NCI-H128 (cell line): ENCODE measurements at regions not wholly inside any gene's neighbourhood (a gene's known extent, or its start where the extent isn't known, plus 50 kb on each side); places are given as distances from the start of the nearest gene placed in this dataset.
"Not testable (repeated sequence)": the region's sequence is repeated elsewhere in the genome, so short reads cannot be mapped to it uniquely, and the experiment has no call there.

ENCODE experiments used
- DNase-seq: peaks from one replicate; lab custom pipeline; 2025; ENCODE audit not compliant: unreplicated experiment; lab: John Stamatoyannopoulos, UW

DNA sequence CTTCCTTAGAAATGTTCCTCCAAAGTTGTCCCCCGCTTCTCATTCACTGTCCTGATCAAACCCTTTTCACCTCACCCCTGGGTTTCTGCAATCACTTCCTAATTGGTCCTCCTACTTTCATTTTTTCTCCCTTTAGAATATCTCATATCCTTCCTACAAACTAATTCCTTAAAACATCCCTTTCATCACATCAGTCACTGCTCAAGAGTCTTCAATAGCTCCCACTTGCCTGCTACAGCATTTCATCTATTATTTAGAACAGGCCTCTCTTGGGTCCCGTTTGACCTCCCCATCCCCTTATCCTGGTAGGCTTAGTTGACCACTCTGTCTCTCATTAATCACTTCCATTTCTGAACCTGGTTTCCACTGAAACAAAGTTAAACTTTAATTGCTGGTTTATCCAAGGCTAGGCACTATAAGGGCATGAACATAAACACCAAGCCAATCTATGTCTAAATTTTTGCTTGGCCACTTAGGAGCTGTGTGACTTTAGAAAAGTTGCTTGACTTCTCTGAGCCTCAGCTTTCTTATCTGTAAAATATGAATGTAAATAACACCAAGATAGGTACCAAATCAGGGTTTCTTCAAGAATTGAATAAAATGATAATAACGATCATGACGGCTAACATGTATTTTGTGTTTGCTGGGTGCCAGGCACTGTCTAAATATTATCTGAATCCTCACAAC is 202.1 kb upstream of the WWC1 start:
- no peak for DNase-seq

DNA sequence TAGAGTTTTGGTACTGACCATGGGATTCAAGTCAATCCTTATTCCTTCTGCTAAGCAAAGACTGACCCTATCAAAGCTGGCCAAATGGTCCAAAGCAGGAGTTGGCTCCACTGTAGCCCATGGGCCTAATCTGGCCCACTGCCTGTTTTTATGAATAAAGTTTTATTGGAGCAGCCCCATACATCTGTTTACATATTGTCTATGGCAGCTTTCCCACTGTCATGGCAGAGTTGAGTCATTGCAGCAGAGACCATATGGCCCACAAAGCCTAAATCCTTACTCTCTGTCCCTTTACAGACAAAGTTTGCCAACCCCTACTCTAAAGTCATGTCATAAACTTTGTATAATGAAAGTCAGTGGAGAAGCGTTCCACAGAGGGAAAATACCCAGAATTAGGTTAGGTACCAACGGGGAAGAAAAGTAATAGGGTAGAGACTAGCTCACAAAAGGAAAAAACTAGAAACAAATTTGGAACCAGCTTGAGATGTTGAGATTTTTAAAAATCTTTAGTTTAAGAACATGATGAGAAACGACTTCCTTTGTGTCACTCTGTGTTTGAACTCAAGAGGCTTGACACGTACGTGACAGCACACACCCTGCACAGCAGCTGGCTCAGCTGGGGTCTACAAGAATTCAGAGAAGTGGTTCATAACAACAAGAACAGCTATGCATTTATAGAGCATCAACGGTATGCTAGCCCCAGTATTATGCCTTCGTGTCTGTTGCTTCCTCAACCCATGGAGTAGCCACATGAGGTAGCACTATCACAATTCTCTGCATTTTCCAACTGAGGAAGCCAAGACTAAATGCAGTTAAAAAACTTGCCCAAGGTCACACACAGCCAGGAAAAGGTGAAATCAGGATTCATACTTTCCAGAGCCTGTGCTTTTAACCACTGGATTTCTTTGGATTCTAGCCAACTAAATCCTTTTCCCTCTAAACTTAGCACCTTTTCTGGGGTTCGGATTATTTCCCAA is 198.9 kb upstream of the WWC1 start:
- no peak for DNase-seq

DNA sequence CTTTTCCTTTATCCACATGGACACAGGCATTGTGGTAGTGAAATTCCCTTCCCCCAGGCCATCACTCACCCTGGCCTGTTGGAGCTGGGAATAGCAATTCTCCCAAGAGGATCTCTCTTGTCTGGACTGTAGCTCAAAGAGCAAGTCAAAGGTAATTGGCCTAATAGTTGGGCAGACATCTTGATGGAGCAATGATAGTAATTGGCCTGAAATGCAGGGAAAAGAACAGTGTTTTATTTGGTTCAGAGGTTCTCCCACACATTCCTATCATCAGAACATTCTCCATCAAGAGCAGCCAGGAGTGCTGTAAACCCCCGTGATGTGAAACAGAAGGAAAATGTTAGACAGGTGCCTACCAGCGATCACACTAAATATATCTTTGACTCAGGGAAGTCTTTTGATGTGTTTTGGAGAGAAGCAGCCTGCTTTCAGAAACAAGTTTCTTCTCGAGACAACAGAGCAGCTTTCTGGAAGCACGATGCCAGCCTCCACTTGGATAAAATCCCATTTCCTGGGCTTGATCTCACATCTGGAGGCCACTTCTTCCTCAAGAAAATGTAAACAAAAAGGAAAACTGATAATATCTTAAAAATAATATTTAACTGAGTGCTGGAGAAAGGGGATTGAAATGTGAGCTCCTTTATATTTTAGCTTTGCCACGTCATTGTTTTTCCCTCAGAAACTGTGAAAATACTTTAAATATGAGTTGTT is 198.1 kb upstream of the WWC1 start:
- DNase-seq, result no peak

DNA sequence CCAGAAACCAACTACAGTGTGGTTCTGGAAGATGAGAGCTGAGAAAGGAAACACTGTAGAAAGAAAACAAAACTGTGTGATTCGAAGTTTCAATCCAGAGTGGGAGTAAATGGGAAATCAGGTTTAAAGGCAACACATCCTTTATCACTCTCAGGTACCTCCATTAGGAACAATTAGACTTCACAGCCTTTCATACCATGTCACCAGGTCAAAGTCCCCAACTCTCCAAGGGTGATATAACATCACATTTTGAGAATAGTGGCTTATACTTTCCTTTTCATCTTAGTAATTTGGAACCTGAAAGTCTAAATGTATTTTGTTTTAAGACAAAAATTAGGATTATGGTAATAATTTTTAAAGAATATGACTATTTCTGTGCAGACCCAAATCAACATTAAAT is 194.9 kb upstream of the WWC1 start:
- no peak for DNase-seq

DNA sequence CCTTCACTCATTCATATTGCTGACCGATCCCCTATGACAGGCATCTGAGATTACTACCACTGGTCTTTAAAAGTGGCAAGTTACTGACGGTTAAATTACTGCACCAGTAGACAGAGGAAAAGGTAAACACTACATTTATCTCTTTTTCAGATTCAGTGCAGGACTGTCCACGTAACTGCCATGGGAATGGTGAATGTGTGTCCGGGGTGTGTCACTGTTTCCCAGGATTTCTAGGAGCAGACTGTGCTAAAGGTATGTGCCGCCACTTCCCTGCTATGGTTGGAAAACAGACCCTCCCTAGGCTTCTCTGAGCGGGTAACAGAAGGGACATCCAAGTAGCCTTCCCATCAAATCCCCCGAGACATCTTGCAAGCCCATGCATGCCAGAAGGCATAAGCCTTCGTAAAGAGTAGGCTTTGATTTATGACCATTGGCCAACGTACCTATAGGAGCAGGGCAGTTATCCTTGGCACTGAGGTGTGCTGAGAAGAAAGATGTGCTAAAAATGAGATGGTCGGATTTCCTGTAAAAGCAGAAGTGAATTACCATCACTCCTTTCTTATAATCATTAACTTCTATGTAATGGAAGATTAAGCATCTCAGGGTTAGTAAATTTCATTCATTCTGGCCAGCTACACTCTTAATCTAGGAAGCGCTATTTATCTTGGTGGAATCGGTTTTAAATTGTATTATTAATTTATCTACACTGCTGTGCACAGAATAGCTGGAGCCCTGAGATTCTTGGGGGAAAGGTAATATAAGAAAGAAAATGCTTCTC is 193.4 kb upstream of the WWC1 start:
- DNase-seq, result no peak

DNA sequence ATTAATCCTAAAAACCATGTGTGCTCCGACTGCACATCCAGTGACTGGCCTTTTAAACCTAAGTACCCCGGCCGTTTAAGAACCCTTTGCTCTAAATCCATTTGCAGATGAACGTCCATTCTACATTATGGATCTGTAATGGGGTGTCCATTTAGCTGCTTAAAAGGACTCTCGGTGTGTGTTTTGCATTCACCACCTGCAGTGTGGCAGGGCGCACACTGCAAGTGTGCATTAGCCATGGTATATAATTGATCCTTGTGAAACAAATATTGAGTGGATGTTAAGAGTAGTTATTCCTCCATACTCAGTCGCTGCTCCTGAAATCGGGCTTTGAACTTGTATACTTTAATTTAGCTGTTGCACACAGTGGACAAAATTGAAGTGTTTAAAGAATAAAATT is 190.1 kb upstream of the WWC1 start:
- DNase-seq, result no peak

DNA sequence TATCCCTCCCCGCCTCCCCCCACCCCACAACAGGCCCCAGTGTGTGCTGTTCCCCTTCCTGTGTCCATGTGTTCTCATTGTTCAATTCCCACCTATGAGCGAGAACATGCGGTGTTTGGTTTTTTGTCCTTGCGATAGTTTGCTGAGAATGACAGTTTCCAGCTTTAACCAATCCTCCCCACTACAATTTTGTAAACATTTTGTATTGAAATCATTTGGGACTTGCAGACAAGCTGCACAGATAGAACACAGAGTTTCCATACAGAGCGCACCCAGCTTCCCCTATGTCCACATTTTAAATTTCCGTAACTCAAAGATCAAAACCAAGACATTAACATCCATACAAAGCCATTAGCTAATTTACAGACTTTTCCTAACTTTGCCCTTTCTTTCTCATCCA is 188.4 kb upstream of the WWC1 start:
- DNase-seq, result not testable (repeated sequence)

DNA sequence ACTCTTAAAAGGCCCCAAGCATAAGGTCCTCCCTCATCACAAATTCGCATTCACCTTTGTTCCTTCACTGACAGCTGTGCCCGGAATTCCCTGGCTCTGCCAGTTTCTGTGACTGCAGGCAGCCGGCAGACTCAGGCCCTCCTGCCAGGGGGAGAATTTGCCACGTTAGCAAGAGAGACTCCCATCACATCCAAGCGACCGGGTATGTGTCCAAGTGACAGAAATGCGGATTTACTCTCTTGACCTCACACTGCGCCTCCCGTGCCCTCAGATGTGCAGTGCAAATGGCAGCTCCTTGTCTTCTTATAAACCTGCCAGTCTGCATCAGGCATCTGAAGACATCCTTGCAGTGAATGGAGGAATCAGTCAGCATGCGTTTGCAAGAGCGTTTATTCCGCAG is 187.1 kb upstream of the WWC1 start:
- no peak for DNase-seq

DNA sequence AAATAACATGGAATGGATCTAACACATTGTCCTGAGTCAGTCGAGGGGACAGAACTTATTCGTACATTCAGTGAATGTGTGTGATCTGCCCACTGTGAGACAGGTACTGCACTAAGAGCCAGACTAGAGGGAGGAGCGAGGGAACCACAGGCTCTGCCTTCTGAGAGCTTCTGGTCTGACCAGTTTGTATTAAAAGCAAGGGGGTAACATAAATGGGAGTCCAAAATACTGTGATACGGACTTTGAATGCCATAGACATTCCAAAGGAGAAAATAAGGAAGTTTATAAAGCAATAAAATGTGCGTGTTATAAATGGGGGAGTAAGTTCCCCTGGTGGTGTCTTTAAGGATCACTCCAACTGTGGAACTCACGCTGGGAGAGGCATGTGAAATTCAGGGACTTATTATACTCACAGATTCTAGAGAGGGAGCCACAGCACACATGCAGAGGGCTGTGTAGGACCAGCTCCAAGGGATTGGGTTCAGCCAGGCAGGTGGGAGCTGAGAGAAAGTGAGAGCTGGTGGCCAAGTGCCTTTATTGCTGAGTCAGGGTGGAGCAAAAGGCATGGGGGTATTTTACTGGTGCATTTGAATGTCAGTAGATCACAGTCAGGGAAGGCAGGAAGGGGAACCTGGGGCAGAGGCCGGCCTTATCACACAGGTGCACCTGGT is 186.5 kb upstream of the WWC1 start:
- DNase-seq, result no peak

DNA sequence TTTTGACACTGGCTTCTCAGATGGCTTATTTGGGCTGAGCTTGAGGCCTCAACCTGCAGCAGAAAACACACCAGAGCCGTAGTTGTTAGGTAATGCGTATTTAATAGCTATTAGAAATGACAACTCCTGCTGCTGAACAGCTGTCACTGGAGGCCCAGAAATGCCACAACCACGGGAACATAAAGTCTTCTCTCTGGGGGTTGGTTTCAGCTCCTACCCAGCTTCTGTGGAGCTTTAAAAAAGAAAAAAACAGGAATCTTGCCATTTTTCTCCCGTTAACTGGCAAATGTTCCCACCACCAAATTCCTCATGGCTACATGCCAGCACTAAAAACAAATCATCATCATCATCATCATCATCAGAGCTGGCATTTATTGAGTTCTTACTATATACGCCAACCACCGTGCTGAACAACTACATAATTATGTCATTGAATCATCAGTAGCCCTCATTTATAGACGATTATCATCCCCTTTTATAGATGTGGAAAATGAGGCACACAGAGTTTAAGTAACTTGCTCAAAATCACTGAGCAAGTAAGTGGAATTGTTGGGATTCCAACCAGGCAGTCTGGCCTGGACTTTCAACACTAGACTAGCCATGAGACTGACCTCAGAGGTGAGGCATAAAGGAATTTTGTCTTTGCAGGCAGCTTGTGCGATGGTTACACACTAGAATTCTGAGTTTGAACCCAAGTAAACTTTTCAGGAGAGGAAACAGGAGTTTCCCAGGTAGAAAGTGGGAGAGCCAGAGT is 185.3 kb upstream of the WWC1 start:
- no peak for DNase-seq

DNA sequence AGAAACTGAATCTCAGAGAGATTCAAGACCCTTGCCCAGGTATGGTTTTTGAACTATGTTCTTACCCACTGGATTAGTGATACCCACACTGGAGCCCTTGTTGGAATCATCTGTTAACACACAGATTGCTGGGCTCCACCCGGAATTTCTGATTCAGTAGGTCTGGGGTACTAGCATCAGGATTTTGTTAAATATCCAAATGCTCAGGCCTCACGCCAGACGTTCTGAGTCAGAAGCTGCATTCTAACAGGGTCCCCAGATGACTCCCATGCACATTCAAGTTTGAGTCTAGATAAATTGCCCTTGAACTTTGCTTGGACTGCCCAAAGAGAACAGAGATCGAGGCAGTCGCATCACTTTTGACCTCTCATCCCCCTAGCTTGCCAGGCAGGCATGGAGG is 182.0 kb upstream of the WWC1 start:
- no peak for DNase-seq

DNA sequence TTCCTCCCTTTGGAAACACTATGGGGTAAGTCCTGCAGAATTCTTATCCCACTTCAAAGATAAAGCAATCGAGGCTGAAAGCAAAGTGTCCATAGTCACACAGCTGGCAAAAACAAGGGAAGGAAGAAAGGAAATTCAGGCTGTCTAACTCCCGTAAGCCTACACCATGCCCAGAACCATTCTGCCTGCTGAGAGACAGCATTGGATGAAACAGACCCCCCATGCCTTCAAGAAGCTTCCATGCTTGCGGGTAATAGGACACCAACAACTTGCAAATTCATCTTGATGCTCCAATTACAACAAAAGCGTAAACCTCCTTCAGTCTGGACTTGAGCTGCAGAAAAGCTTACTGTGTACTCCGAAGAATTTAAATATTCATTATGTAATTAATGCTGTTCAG is 181.1 kb upstream of the WWC1 start:
- DNase-seq, result no peak

DNA sequence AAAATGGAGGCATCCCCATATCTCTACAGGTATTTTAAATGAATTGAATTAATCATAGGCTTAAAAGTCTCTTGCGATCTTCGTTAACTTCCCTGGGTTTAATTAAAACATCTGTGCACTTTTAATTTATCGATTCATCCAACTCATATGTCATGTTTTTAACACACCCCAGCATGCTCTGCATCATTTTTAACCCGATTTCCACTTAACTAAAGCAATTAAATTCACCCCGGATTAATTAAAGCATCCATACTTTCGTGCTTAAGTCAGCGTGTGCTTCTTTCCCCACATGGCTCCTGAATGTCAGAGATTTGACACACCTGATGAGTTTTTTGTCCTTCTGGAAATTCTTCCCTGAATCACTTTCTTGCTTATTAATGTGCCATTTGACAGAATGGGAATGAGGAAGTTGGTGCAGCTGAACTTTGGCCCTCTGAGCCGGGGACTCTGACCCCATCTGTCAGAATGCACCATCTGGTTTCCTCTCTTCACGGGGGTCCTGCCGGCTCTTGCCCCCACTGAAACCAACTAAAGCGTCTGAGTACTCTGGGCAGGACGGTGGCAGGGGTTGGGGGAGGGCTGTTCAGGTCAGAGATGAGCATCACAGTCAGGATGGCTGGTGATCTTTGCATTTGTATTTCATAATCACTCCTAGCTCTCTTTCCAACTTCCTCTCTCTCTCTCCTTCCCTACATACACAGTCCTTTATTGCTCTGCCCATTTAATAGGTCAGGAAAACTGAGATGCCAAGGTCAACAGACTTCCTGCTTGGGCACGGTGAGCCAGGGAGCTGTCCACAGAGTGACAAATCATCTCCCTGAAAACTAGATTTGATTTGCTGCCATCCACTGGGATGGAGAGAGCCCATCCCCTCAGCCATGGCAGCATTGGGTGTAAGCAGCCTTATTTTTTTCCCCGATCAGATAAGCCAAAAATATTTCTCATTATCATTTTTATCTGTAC is 180.3 kb upstream of the WWC1 start:
- no peak for DNase-seq

DNA sequence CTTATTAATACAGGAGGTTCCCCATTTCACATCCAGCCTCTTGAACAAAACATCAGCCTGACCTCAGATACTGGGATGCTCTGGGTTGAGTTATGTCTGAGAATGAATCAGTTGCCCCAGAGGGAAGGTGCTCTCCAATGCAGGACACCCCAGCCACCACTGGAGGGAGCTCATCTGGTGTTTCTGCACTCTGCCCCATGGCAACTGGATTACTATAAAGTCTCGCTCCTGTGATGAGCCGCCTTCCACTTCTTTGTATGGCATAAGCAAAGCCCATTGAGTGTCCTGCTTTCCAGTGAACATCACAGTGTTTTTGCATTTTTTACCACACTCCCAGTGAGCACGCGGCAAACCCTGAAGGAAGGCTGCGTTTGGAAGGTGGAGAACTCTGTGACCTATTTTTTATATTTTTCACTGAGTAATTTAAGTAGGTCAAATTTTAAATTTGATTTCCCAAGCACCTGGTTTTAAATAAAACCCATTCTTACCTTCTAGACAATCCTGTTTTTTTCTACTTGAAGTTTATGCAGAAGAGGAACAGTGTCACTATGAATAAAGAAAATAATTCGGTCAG is 176.9 kb upstream of the WWC1 start:
- DNase-seq, result no peak

DNA sequence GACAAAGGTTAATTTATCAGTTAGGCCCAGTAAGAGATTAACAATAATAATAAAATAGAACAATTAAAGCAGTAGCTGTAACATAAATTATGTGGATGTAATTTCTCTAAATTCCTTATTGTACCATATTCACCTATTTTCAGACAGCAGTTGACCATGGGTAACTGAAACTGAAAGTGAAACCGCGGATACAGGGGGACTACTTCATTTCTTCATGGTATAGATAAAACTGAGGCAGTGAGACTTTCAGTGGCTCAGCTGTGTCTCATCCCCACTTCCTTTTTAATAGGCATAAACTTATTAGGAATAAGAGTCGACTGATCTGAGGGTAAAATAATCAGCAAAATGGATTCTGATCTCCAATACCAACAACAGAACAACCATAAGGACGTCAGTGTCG is 174.0 kb upstream of the WWC1 start:
- no peak for DNase-seq

DNA sequence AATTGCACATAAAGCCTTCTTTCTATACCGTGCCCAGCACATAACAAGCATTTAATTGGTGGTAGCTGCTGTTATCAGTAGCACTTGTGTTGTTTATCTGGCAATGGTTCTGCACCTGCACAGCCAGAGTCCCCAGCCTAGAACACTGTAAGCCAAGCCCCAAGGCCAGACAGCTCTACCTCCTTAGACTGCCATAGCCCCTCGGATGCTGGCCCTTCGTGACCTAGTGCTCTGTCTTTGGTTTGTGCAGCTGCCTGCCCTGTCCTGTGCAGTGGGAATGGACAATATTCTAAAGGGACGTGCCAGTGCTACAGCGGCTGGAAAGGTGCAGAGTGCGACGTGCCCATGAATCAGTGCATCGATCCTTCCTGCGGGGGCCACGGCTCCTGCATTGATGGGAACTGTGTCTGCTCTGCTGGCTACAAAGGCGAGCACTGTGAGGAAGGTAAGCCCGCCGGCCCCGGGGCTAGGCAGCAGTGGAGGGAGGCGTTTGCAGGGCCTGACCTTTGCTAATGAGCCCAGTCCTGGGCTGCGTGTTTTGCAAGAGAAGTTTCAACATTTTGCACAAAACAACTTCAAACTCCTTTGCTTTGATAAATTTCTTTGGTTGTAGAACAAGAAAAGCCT is 173.3 kb upstream of the WWC1 start:
- DNase-seq, result no peak

DNA sequence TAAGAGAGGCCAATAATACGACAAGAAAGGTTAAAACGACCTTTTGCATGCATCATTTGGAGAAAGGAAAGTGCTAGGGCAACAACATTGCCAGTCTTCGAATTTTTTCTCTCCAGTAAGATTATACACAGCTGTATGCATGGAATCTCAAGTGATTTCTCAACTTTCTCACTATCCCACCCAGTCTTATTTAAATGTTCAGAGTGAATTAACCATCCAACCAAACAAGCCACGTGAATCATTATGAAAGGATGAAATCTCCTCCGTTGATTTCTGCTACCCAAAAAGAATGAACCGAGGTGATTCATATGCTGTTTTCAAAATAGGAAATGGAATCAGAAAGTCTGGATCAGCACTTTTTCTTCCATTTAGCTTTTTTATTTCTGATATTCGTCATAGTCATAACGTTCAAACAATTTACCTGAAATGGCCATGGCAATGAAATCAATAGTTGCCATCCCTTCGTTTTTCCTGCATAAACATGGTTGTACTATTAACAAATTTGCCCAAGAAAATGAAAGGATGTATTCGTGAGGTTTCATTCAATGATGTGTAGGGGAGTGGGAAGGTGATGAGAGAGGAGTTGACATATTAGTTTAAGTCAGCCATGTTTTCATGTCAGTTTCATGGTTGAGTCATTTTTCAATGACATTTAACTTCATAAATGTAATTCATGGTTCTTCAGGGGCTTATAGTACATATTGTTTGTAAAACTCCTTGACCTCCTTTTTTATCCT is 170.9 kb upstream of the WWC1 start:
- no peak for DNase-seq
